Skin epidermis (tissue), 12 donors: ENCODE measurements at regions not wholly inside any gene's neighbourhood (a gene's known extent, or its start where the extent isn't known, plus 50 kb on each side); places are given as distances from the start of the nearest gene placed in this dataset.
"Not testable (repeated sequence)": the region's sequence is repeated elsewhere in the genome, so short reads cannot be mapped to it uniquely, and the experiment has no call there.

ENCODE experiments used
- H3K27ac ChIP-seq, 21 experiments: fragments of 200-600 bp; sonication (generic) in 11 of 21; one replicate each; pipeline ENCODE4 v1.5.0; 2020; ENCODE audit warnings: mild to moderate bottlenecking in 3 of 21, inconsistent platforms in 2 of 21, moderate library complexity in 2 of 21
- H3K4me3 ChIP-seq, 7 experiments: fragments of 200-600 bp; sonication (generic) in 2 of 7; one replicate each; pipeline ENCODE4 v1.5.0; 2020; ENCODE audit warnings: inconsistent platforms in 2 of 7, mild to moderate bottlenecking in 2 of 7, moderate library complexity in 1 of 7

- H3K4me3 ChIP-seq = no peak overlapping the region
- no peak overlapping the region for H3K27ac ChIP-seq
Observed at GRCh38 chr2:143873886-143874285, 646.0 kb downstream of the ZEB2 start.

- H3K4me3 ChIP-seq = no peak overlapping the region
- H3K27ac ChIP-seq = no peak overlapping the region
Observed at GRCh38 chr2:143870696-143871095, 649.2 kb downstream of the ZEB2 start.

GRCh38 chr2:143856978-143857377 lies 662.9 kb downstream of the ZEB2 start:
- Histone ChIP-seq H3K4me3 (no peak overlapping the region), H3K27ac (no peak overlapping the region)

- Histone ChIP-seq H3K4me3 (no peak overlapping the region), H3K27ac (no peak overlapping the region)
Observed at GRCh38 chr2:143852759-143853158, 667.2 kb downstream of the ZEB2 start.

- Histone ChIP-seq H3K4me3 (no peak overlapping the region), H3K27ac (no peak overlapping the region)
Observed at GRCh38 chr2:143850084-143850483, 669.8 kb downstream of the ZEB2 start.

GRCh38 chr2:143847257-143847656 lies 672.7 kb downstream of the ZEB2 start:
- no peak overlapping the region for H3K27ac ChIP-seq
- no peak overlapping the region for H3K4me3 ChIP-seq

- Histone ChIP-seq H3K4me3 (no peak overlapping the region), H3K27ac (peak overlapping the region in 3 of 21 experiments; percentile 5 to 68 (median 42))
Observed at GRCh38 chr2:143844986-143845385, 674.9 kb downstream of the ZEB2 start.

- H3K4me3 ChIP-seq = no peak overlapping the region
Observed at GRCh38 chr2:143843686-143844085, 676.2 kb downstream of the ZEB2 start.

GRCh38 chr2:143842836-143843235 lies 677.1 kb downstream of the ZEB2 start:
- no peak overlapping the region for H3K4me3 ChIP-seq
- H3K27ac ChIP-seq = no peak overlapping the region

More at GRCh38 chr2:143843686-143844085, 676.2 kb downstream of the ZEB2 start:
- no peak overlapping the region for H3K27ac ChIP-seq

- Histone ChIP-seq H3K27ac (peak overlapping the region in 1 of 21 experiments; percentile 7), H3K4me3 (no peak overlapping the region)
Observed at GRCh38 chr2:143841935-143842334, 678.0 kb downstream of the ZEB2 start.

GRCh38 chr2:143840601-143841000 lies 679.3 kb downstream of the ZEB2 start:
- H3K27ac ChIP-seq = no peak overlapping the region
- no peak overlapping the region for H3K4me3 ChIP-seq

GRCh38 chr2:143840194-143840593 lies 679.7 kb downstream of the ZEB2 start:
- Histone ChIP-seq H3K27ac (no peak overlapping the region), H3K4me3 (no peak overlapping the region)

GRCh38 chr2:143839456-143839855 lies 680.5 kb downstream of the ZEB2 start:
- no peak overlapping the region for H3K27ac ChIP-seq
- no peak overlapping the region for H3K4me3 ChIP-seq

GRCh38 chr2:143837055-143837454 lies 682.9 kb downstream of the ZEB2 start:
- H3K4me3 ChIP-seq, H3K27ac ChIP-seq: not testable (repeated sequence)

GRCh38 chr2:143835481-143835880 lies 684.4 kb downstream of the ZEB2 start:
- H3K4me3 ChIP-seq = no peak overlapping the region
- no peak overlapping the region for H3K27ac ChIP-seq

GRCh38 chr2:143833015-143833660 lies 686.8 kb downstream of the ZEB2 start:
- Histone ChIP-seq H3K4me3 (no peak overlapping the region), H3K27ac (no peak overlapping the region)

- no peak overlapping the region for H3K4me3 ChIP-seq
- no peak overlapping the region for H3K27ac ChIP-seq
Observed at GRCh38 chr2:143830476-143830875, 689.4 kb downstream of the ZEB2 start.

GRCh38 chr2:143828763-143829537 lies 691.0 kb downstream of the ZEB2 start:
- H3K4me3 ChIP-seq = no peak overlapping the region
- no peak overlapping the region for H3K27ac ChIP-seq

GRCh38 chr2:143824791-143825190 lies 695.1 kb downstream of the ZEB2 start:
- H3K27ac ChIP-seq = no peak overlapping the region

GRCh38 chr2:143823876-143824275 lies 694.7 kb downstream of the ARHGAP15 start:
- H3K27ac ChIP-seq = no peak overlapping the region
- no peak overlapping the region for H3K4me3 ChIP-seq

More at GRCh38 chr2:143824791-143825190, 695.1 kb downstream of the ZEB2 start:
- H3K4me3 ChIP-seq = no peak overlapping the region

- no peak overlapping the region for H3K4me3 ChIP-seq
Observed at GRCh38 chr2:143823296-143823695, 694.1 kb downstream of the ARHGAP15 start.

More at GRCh38 chr2:143823296-143823695, 694.1 kb downstream of the ARHGAP15 start:
- H3K27ac ChIP-seq = peak overlapping the region in 1 of 21 experiments; percentile 37
